ENCODE measurements at regions not wholly inside any gene's neighbourhood (a gene's known extent, or its start where the extent isn't known, plus 50 kb on each side); places are given as distances from the start of the nearest gene placed in this dataset.

GRCh38 chr1:50266509-50266908 lies 156.7 kb downstream of the DMRTA2 start:
- no peak overlapping the region for H2BK5ac ChIP-seq (ENCODE audit: low read length)
- H2AK5ac ChIP-seq (ENCODE audit: low read depth, low read length) = no peak overlapping the region
- H2AFZ ChIP-seq (ENCODE audit: low read length) = no peak overlapping the region
- H3K36me3 ChIP-seq (replicated peaks in 1 of 2; ENCODE audit: control insufficient read depth in 2 of 2, insufficient read depth in 2 of 2, low read length in 2 of 2) = no peaks in the 10 kb centered on the region
- no peak for DNase-seq (ENCODE audit: low spot score)
- H3K4me1 ChIP-seq (ENCODE audit: control insufficient read depth in 2 of 2, insufficient read depth in 1 of 2, low read depth in 1 of 2, low read length in 2 of 2) = peaks cover 0 to 3% of the 10 kb centered on the region in 2 donors
- H3K27ac ChIP-seq (replicated peaks; ENCODE audit: low read length) = no peak overlapping the region
- H4K91ac ChIP-seq (ENCODE audit: low read depth, low read length, poor library complexity) = no peak overlapping the region
- H3K9ac ChIP-seq (ENCODE audit: low read depth, low read length, poor library complexity) = no peak overlapping the region
- no peak overlapping the region for H3K14ac ChIP-seq (ENCODE audit: low read length)
- H3K23ac ChIP-seq (ENCODE audit: low read depth, low read length, poor library complexity) = no peak overlapping the region
- H3K9me3 ChIP-seq (replicated peaks in 1 of 2; ENCODE audit: control insufficient read depth in 2 of 2, insufficient read depth in 1 of 2, low read depth in 1 of 2, low read length in 2 of 2) = no peaks in the 10 kb centered on the region
- no peaks in the 10 kb centered on the region for H3K79me1 ChIP-seq (ENCODE audit: low read depth, low read length)
- H3K4me3 ChIP-seq (ENCODE audit: low read length in 2 of 2) = no peak overlapping the region
- H2BK120ac ChIP-seq (ENCODE audit: low read depth, low read length) = no peak overlapping the region
- H2BK12ac ChIP-seq (ENCODE audit: low read length) = no peak overlapping the region
- H2BK15ac ChIP-seq (ENCODE audit: low read length) = no peak overlapping the region
- H3K4me2 ChIP-seq (ENCODE audit: insufficient read depth, low read length, poor library complexity, severe bottlenecking) = no peak overlapping the region
- no peaks in the 10 kb centered on the region for H3K27me3 ChIP-seq (ENCODE audit: control insufficient read depth in 3 of 3, insufficient read depth in 3 of 3, low read depth in 1 of 3, low read length in 3 of 3)
- no CpG with 5 or more reads among the region's 3 CpGs for WGBS, 2 donors (ENCODE audit: extremely low coverage in 2 of 2, insufficient read length in 2 of 2, insufficient replicate concordance in 1 of 2)
- no peak overlapping the region for H4K8ac ChIP-seq (ENCODE audit: low read depth, low read length)
- no peak overlapping the region for H3K18ac ChIP-seq (ENCODE audit: low read length)
- no peak overlapping the region for H3K4ac ChIP-seq (ENCODE audit: low read length)

DNA sequence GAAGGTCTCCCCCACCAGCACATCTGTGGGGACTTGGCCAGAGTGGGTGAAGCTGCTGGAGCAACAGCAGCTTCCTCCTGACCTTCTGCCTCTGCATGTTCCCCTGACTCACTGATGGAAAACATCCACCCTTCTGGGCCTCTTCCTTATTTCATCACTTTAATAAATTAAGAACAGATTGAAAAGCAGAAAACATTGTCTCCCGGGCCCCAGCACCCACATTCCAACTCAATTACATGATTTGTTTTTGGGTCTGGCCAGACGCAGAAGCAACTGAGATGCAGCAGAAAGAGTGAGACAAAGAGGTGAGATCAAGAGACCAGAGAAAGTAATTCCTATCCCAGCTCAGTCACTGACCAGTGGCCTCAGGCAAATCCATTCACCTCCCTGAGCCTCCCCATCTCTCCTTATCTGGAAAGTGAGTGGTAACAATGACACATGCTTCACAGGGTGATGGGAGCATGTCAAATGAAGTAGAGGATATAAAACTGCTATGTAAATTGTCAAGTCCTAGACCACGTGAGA lies 157.1 kb downstream of the ELAVL4 start:
- no peak overlapping the region for H3K4me3 ChIP-seq (ENCODE audit: low read length in 2 of 2)
- H3K4me2 ChIP-seq (ENCODE audit: insufficient read depth, low read length, poor library complexity, severe bottlenecking) = no peak overlapping the region
- H3K14ac ChIP-seq (ENCODE audit: low read length) = no peak overlapping the region
- H4K8ac ChIP-seq (ENCODE audit: low read depth, low read length) = no peak overlapping the region
- no peak overlapping the region for H2BK5ac ChIP-seq (ENCODE audit: low read length)
- H2AK5ac ChIP-seq (ENCODE audit: low read depth, low read length) = no peak overlapping the region
- H3K4ac ChIP-seq (ENCODE audit: low read length) = no peak overlapping the region
- no peak overlapping the region for H2AFZ ChIP-seq (ENCODE audit: low read length)
- H2BK12ac ChIP-seq (ENCODE audit: low read length) = no peak overlapping the region
- H3K27ac ChIP-seq (replicated peaks; ENCODE audit: low read length) = no peak overlapping the region
- no peaks in the 10 kb centered on the region for H3K9me3 ChIP-seq (replicated peaks in 1 of 2; ENCODE audit: control insufficient read depth in 2 of 2, insufficient read depth in 1 of 2, low read depth in 1 of 2, low read length in 2 of 2)
- DNase-seq (ENCODE audit: low spot score) = no peak
- H3K9ac ChIP-seq (ENCODE audit: low read depth, low read length, poor library complexity) = no peak overlapping the region
- H3K23ac ChIP-seq (ENCODE audit: low read depth, low read length, poor library complexity) = no peak overlapping the region
- H3K18ac ChIP-seq (ENCODE audit: low read length) = no peak overlapping the region
- H4K91ac ChIP-seq (ENCODE audit: low read depth, low read length, poor library complexity) = no peak overlapping the region
- H2BK120ac ChIP-seq (ENCODE audit: low read depth, low read length) = no peak overlapping the region
- no CpG with 5 or more reads among the region's 3 CpGs for WGBS, 2 donors (ENCODE audit: extremely low coverage in 2 of 2, insufficient read length in 2 of 2, insufficient replicate concordance in 1 of 2)
- H3K27me3 ChIP-seq (ENCODE audit: control insufficient read depth in 3 of 3, insufficient read depth in 3 of 3, low read depth in 1 of 3, low read length in 3 of 3) = no peaks in the 10 kb centered on the region
- H2BK15ac ChIP-seq (ENCODE audit: low read length) = no peak overlapping the region
- no peaks in the 10 kb centered on the region for H3K36me3 ChIP-seq (replicated peaks in 1 of 2; ENCODE audit: control insufficient read depth in 2 of 2, insufficient read depth in 2 of 2, low read length in 2 of 2)
- no peaks in the 10 kb centered on the region for H3K4me1 ChIP-seq (ENCODE audit: control insufficient read depth in 2 of 2, insufficient read depth in 1 of 2, low read depth in 1 of 2, low read length in 2 of 2)
- no peaks in the 10 kb centered on the region for H3K79me1 ChIP-seq (ENCODE audit: low read depth, low read length)

- H3K18ac ChIP-seq (ENCODE audit: low read length) = no peak overlapping the region
- H3K4me2 ChIP-seq (ENCODE audit: insufficient read depth, low read length, poor library complexity, severe bottlenecking) = no peak overlapping the region
- no peak overlapping the region for H2BK5ac ChIP-seq (ENCODE audit: low read length)
- no peak overlapping the region for H3K27ac ChIP-seq (replicated peaks; ENCODE audit: low read length)
- H2BK15ac ChIP-seq (ENCODE audit: low read length) = no peak overlapping the region
- H4K91ac ChIP-seq (ENCODE audit: low read depth, low read length, poor library complexity) = no peak overlapping the region
- no peak overlapping the region for H3K4ac ChIP-seq (ENCODE audit: low read length)
- no peak overlapping the region for H3K14ac ChIP-seq (ENCODE audit: low read length)
- no peaks in the 10 kb centered on the region for H3K79me1 ChIP-seq (ENCODE audit: low read depth, low read length)
- H3K4me1 ChIP-seq (ENCODE audit: control insufficient read depth in 2 of 2, insufficient read depth in 1 of 2, low read depth in 1 of 2, low read length in 2 of 2) = no peaks in the 10 kb centered on the region
- DNase-seq (ENCODE audit: low spot score) = no peak
- no peak overlapping the region for H2BK120ac ChIP-seq (ENCODE audit: low read depth, low read length)
- H2BK12ac ChIP-seq (ENCODE audit: low read length) = no peak overlapping the region
- no peak overlapping the region for H3K4me3 ChIP-seq (ENCODE audit: low read length in 2 of 2)
- whole genome bisulfite sequencing, 2 donors (ENCODE audit: extremely low coverage in 2 of 2, insufficient read length in 2 of 2, insufficient replicate concordance in 1 of 2) = no CpG with 5 or more reads among the region's 1 CpG
- no peak overlapping the region for H4K8ac ChIP-seq (ENCODE audit: low read depth, low read length)
- no peak overlapping the region for H3K9ac ChIP-seq (ENCODE audit: low read depth, low read length, poor library complexity)
- no peak overlapping the region for H3K23ac ChIP-seq (ENCODE audit: low read depth, low read length, poor library complexity)
- H3K9me3 ChIP-seq (replicated peaks in 1 of 2; ENCODE audit: control insufficient read depth in 2 of 2, insufficient read depth in 1 of 2, low read depth in 1 of 2, low read length in 2 of 2) = no peaks in the 10 kb centered on the region
- H2AFZ ChIP-seq (ENCODE audit: low read length) = no peak overlapping the region
- no peaks in the 10 kb centered on the region for H3K27me3 ChIP-seq (ENCODE audit: control insufficient read depth in 3 of 3, insufficient read depth in 3 of 3, low read depth in 1 of 3, low read length in 3 of 3)
- H3K36me3 ChIP-seq (replicated peaks in 1 of 2; ENCODE audit: control insufficient read depth in 2 of 2, insufficient read depth in 2 of 2, low read length in 2 of 2) = no peaks in the 10 kb centered on the region
- no peak overlapping the region for H2AK5ac ChIP-seq (ENCODE audit: low read depth, low read length)
These were observed 155.9 kb downstream of the ELAVL4 start for GRCh38 chr1:50264590-50264989.

GRCh38 chr1:50262436-50262835 lies 153.7 kb downstream of the ELAVL4 start:
- H4K8ac ChIP-seq (ENCODE audit: low read depth, low read length) = no peak overlapping the region
- H3K27ac ChIP-seq (replicated peaks; ENCODE audit: low read length) = no peak overlapping the region
- H3K4me1 ChIP-seq (ENCODE audit: control insufficient read depth in 2 of 2, insufficient read depth in 1 of 2, low read depth in 1 of 2, low read length in 2 of 2) = no peaks in the 10 kb centered on the region
- no peak overlapping the region for H3K23ac ChIP-seq (ENCODE audit: low read depth, low read length, poor library complexity)
- no CpG with 5 or more reads among the region's 1 CpG for WGBS, 2 donors (ENCODE audit: extremely low coverage in 2 of 2, insufficient read length in 2 of 2, insufficient replicate concordance in 1 of 2)
- H3K18ac ChIP-seq (ENCODE audit: low read length) = no peak overlapping the region
- no peak overlapping the region for H2BK15ac ChIP-seq (ENCODE audit: low read length)
- no peak overlapping the region for H2BK12ac ChIP-seq (ENCODE audit: low read length)
- no peaks in the 10 kb centered on the region for H3K79me1 ChIP-seq (ENCODE audit: low read depth, low read length)
- no peak overlapping the region for H2AFZ ChIP-seq (ENCODE audit: low read length)
- no peaks in the 10 kb centered on the region for H3K27me3 ChIP-seq (ENCODE audit: control insufficient read depth in 3 of 3, insufficient read depth in 3 of 3, low read depth in 1 of 3, low read length in 3 of 3)
- H3K4ac ChIP-seq (ENCODE audit: low read length) = no peak overlapping the region
- H3K4me3 ChIP-seq (ENCODE audit: low read length in 2 of 2) = no peak overlapping the region
- no peak for DNase-seq (ENCODE audit: low spot score)
- no peak overlapping the region for H2BK120ac ChIP-seq (ENCODE audit: low read depth, low read length)
- no peak overlapping the region for H3K4me2 ChIP-seq (ENCODE audit: insufficient read depth, low read length, poor library complexity, severe bottlenecking)
- no peak overlapping the region for H2AK5ac ChIP-seq (ENCODE audit: low read depth, low read length)
- H3K9me3 ChIP-seq (replicated peaks in 1 of 2; ENCODE audit: control insufficient read depth in 2 of 2, insufficient read depth in 1 of 2, low read depth in 1 of 2, low read length in 2 of 2) = no peaks in the 10 kb centered on the region
- H2BK5ac ChIP-seq (ENCODE audit: low read length) = no peak overlapping the region
- no peaks in the 10 kb centered on the region for H3K36me3 ChIP-seq (replicated peaks in 1 of 2; ENCODE audit: control insufficient read depth in 2 of 2, insufficient read depth in 2 of 2, low read length in 2 of 2)
- H4K91ac ChIP-seq (ENCODE audit: low read depth, low read length, poor library complexity) = no peak overlapping the region
- no peak overlapping the region for H3K14ac ChIP-seq (ENCODE audit: low read length)
- no peak overlapping the region for H3K9ac ChIP-seq (ENCODE audit: low read depth, low read length, poor library complexity)
